ENCODE measurements at regions not wholly inside any gene's neighbourhood (a gene's known extent, or its start where the extent isn't known, plus 50 kb on each side); places are given as distances from the start of the nearest gene placed in this dataset.
"Not testable (repeated sequence)": the region's sequence is repeated elsewhere in the genome, so short reads cannot be mapped to it uniquely, and the experiment has no call there.

GRCh38 chr2:184394642-184395041, 203.7 kb upstream of the ZNF804A start:
- in situ Hi-C loops (cut with HindIII; ENCODE audit: low sequenced_read_pairs) = no loop called here

- in situ Hi-C loops (cut with HindIII; ENCODE audit: low sequenced_read_pairs) = no loop called here
These were observed 195.9 kb upstream of the ZNF804A start for GRCh38 chr2:184402381-184402780.

GRCh38 chr2:184407041-184407630, 191.2 kb upstream of the ZNF804A start:
- in situ Hi-C loops (cut with HindIII; ENCODE audit: low sequenced_read_pairs) = not testable (repeated sequence)

GRCh38 chr2:184410160-184410559, 188.2 kb upstream of the ZNF804A start:
- in situ Hi-C loops (cut with HindIII; ENCODE audit: low sequenced_read_pairs) = no loop called here

- in situ Hi-C loops (cut with HindIII; ENCODE audit: low sequenced_read_pairs) = no loop called here
These were observed 185.1 kb upstream of the ZNF804A start for GRCh38 chr2:184413221-184413620.

- in situ Hi-C loops (cut with HindIII; ENCODE audit: low sequenced_read_pairs) = no loop called here
These were observed 184.6 kb upstream of the ZNF804A start for GRCh38 chr2:184413671-184414229.

- in situ Hi-C loops (cut with HindIII; ENCODE audit: low sequenced_read_pairs) = no loop called here
These were observed 182.0 kb upstream of the ZNF804A start for GRCh38 chr2:184416146-184416913.

- in situ Hi-C loops (cut with HindIII; ENCODE audit: low sequenced_read_pairs) = no loop called here
These were observed 178.6 kb upstream of the ZNF804A start for GRCh38 chr2:184419744-184420143.

- in situ Hi-C loops (cut with HindIII; ENCODE audit: low sequenced_read_pairs) = not testable (repeated sequence)
These were observed 176.9 kb upstream of the ZNF804A start for GRCh38 chr2:184421456-184421855.

GRCh38 chr2:184425083-184425482, 173.2 kb upstream of the ZNF804A start:
- in situ Hi-C loops (cut with HindIII; ENCODE audit: low sequenced_read_pairs) = no loop called here

GRCh38 chr2:184444217-184444616, 154.1 kb upstream of the ZNF804A start:
- in situ Hi-C loops (cut with HindIII; ENCODE audit: low sequenced_read_pairs) = no loop called here

GRCh38 chr2:184444623-184445223, 153.6 kb upstream of the ZNF804A start:
- in situ Hi-C loops (cut with HindIII; ENCODE audit: low sequenced_read_pairs) = no loop called here

GRCh38 chr2:184449760-184450159, 148.6 kb upstream of the ZNF804A start:
- in situ Hi-C loops (cut with HindIII; ENCODE audit: low sequenced_read_pairs) = no loop called here

GRCh38 chr2:184452907-184453306, 145.4 kb upstream of the ZNF804A start:
- in situ Hi-C loops (cut with HindIII; ENCODE audit: low sequenced_read_pairs) = no loop called here

- in situ Hi-C loops (cut with HindIII; ENCODE audit: low sequenced_read_pairs) = no loop called here
These were observed 142.7 kb upstream of the ZNF804A start for GRCh38 chr2:184455624-184456023.

GRCh38 chr2:184456693-184457092, 141.6 kb upstream of the ZNF804A start:
- in situ Hi-C loops (cut with HindIII; ENCODE audit: low sequenced_read_pairs) = not testable (repeated sequence)

- in situ Hi-C loops (cut with HindIII; ENCODE audit: low sequenced_read_pairs) = no loop called here
These were observed 135.0 kb upstream of the ZNF804A start for GRCh38 chr2:184463102-184463865.

- in situ Hi-C loops (cut with HindIII; ENCODE audit: low sequenced_read_pairs) = no loop called here
These were observed 134.5 kb upstream of the ZNF804A start for GRCh38 chr2:184463866-184464248.

GRCh38 chr2:184468826-184469225, 129.5 kb upstream of the ZNF804A start:
- in situ Hi-C loops (cut with HindIII; ENCODE audit: low sequenced_read_pairs) = no loop called here

- in situ Hi-C loops (cut with HindIII; ENCODE audit: low sequenced_read_pairs) = no loop called here
These were observed 125.8 kb upstream of the ZNF804A start for GRCh38 chr2:184472481-184472880.

GRCh38 chr2:184481865-184482264, 116.5 kb upstream of the ZNF804A start:
- in situ Hi-C loops (cut with HindIII; ENCODE audit: low sequenced_read_pairs) = no loop called here

Measured in DLD1 (cell line).